Heart left ventricle (tissue), 16 donors: ENCODE measurements at regions not wholly inside any gene's neighbourhood (a gene's known extent, or its start where the extent isn't known, plus 50 kb on each side); places are given as distances from the start of the nearest gene placed in this dataset.

Experiments used
- ATAC-seq, 4 donors: fragments of 200-7000 bp; cut with Tn5 transposase; one replicate each; pipeline ENCODE4 v1.9.1; 2020 to 2022; ENCODE audit warnings: moderate library complexity in 4 of 4, mild to moderate bottlenecking in 3 of 4, moderate number of reproducible peaks in 1 of 4
- DNase-seq, 5 donors: peaks; one replicate each; pipeline ENCODE4 v3.0.0-alpha.2; 2020
- H3K27ac ChIP-seq, 12 donors: fragments of 200-600 bp; sonication (generic) in 4 of 12; one replicate each; pipeline versions ENCODE4 v1.5.0 to v1.8.0; 2016 to 2022; ENCODE audit warnings: mild to moderate bottlenecking in 2 of 12
- H3K27me3 ChIP-seq, 9 donors: fragments of 200-600 bp; sonication (generic) in 2 of 9; one replicate each; pipeline versions ENCODE4 v1.5.1 to v1.8.0; 2016 to 2022; ENCODE audit warnings: mild to moderate bottlenecking in 3 of 9
- H3K36me3 ChIP-seq, 9 donors: fragments of 200-600 bp; sonication (generic) in 2 of 9; one replicate each; pipeline versions ENCODE4 v1.5.0 to v1.8.0; 2018 to 2022; ENCODE audit warnings: mild to moderate bottlenecking in 2 of 9
- H3K4me1 ChIP-seq, 12 donors: fragments of 200-600 bp; sonication (generic) in 4 of 12; one replicate each; pipeline versions ENCODE4 v1.5.0 to v1.8.0; 2016 to 2022; ENCODE audit warnings: mild to moderate bottlenecking in 3 of 12
- H3K4me3 ChIP-seq, 12 donors: fragments of 200-600 bp; sonication (generic) in 4 of 12; one replicate each; pipeline versions ENCODE4 v1.5.0 to v1.8.0; 2017 to 2022; ENCODE audit warnings: mild to moderate bottlenecking in 9 of 12, moderate library complexity in 4 of 12
- H3K9me3 ChIP-seq, 12 donors: fragments of 200-600 bp; sonication (generic) in 4 of 12; one replicate each; pipeline versions ENCODE4 v1.5.0 to v1.8.0; 2016 to 2022; ENCODE audit warnings: mild to moderate bottlenecking in 1 of 12
- POLR2A ChIP-seq, 2 donors: fragments of 450-650 bp; IDR thresholded peaks; one replicate each; pipeline ENCODE4 v1.6.1; 2017; ENCODE audit warnings: antibody characterized with exemption in 2 of 2, mild to moderate bottlenecking in 2 of 2, moderate library complexity in 2 of 2
- WGBS, 4 donors: extraction: QIAGEN DNeasy Blood & Tissue Kit in 2 of 4; methylation state at CpG; one replicate each; pipeline versions ENCODE4 v1.1.5 to v1.1.7; 2013 to 2018; 5-methylcytosine and 5-hydroxymethylcytosine counted together
- intact Hi-C, 10 donors: fragments of 100-400 bp; cut with DNase I; formaldehyde crosslinking; loops; one replicate each; pipeline versions ENCODE4 v1.11.1 to v1.14.2; 2022
- TF ChIP-seq, protein P1 (sequence below), 12 donors: fragments of 200-600 bp; sonication (generic) in 4 of 12; IDR thresholded peaks; one replicate each; pipeline versions ENCODE4 v1.5.0 to v1.8.0; 2018 to 2022; ENCODE audit warnings: antibody characterized with exemption in 12 of 12, mild to moderate bottlenecking in 5 of 12
- donor health status: ischemic (EF 13 %, LVEDD 7.1; RV severe dilation, severe dysfunction).
- donor health status: healthy with polysubstance abuse.
- donor health status: DM: no; HTN: yes; CAD: no.
- donor health status: DM: no; HTN: no; CAD: no.
- donor health status: ischemic (EF 25% LVEDD 6.9; RV normal size, moderate dysfunction).
- donor health status: ischemic (EF 25% LVEDD 5.7; RV mildly dilated, moderate dysfunction).
- donor health status: healthy.
- donor health status: DM: yes; HTN: yes; CAD: no.
- donor health status: ischemic (EF 35%, LVEDD 5.7; RV mildly dilated, moderate dysfunction).
- donor health status: nonischemic (EF 11% LVEDD 7.7; RV severe dilation, severe dysfunction).
- donor health status: DM: yes; HTN: yes; CAD: no.
- donor health status: PGD.
- donor health status: ischemic (EF 29% LVEDD 5.4; RV normal size, mild dysfunction).
- donor health status: nonischemic (EF 23%, LVEDD 6.1; RV moderate dilation, normal function).

DNA sequence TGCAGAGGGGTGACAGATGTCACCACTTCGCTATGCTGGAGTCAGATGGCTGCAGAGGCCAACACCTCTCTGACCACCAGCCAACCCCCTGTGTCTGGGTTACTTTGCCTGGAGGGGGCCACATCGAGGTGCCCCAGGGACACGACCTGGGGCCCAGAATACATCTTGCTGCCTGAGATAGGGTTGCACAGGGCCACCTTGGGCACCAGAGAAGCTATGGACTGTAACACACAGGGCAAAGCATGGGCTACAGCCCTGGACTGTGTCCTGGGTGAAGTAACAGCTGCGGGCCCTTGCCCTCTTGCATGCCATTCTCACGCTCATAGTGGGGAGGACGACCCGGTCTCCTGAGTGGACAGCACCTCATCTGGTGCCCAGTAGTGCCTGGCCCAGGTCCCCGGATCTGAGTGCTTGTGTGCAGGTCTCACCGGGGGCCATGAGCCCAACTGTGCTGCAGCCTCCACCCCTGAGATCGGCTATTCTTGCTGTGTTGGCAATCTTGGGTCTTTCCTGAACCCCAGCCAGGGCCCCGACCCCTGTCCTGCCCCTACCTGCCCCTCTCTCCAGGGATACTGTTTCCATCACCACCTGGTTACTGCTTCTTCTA lies 115.2 kb upstream of the GDF10 start:
- H3K27me3 ChIP-seq: no peaks in the 10 kb centered on the region
- no peaks in the 10 kb centered on the region for H3K9me3 ChIP-seq
- H3K36me3 ChIP-seq: no peaks in the 10 kb centered on the region
- TF ChIP-seq, protein P1, sequence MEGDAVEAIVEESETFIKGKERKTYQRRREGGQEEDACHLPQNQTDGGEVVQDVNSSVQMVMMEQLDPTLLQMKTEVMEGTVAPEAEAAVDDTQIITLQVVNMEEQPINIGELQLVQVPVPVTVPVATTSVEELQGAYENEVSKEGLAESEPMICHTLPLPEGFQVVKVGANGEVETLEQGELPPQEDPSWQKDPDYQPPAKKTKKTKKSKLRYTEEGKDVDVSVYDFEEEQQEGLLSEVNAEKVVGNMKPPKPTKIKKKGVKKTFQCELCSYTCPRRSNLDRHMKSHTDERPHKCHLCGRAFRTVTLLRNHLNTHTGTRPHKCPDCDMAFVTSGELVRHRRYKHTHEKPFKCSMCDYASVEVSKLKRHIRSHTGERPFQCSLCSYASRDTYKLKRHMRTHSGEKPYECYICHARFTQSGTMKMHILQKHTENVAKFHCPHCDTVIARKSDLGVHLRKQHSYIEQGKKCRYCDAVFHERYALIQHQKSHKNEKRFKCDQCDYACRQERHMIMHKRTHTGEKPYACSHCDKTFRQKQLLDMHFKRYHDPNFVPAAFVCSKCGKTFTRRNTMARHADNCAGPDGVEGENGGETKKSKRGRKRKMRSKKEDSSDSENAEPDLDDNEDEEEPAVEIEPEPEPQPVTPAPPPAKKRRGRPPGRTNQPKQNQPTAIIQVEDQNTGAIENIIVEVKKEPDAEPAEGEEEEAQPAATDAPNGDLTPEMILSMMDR (IDR thresholded peaks at IDR 0.05): no peak
- TF ChIP-seq POLR2A (IDR thresholded peaks at IDR 0.05): no peak
- intact Hi-C loops: no loop called here
- H3K4me1 ChIP-seq: no peaks in the 10 kb centered on the region
- no peak for DNase-seq
- no peak overlapping the region for H3K4me3 ChIP-seq
- H3K27ac ChIP-seq: no peak overlapping the region
- WGBS, 4 donors: 83 to 89% (median 85%) methylated on average over 10 to 11 of the region's 11 CpGs
- no peak for ATAC-seq

DNA sequence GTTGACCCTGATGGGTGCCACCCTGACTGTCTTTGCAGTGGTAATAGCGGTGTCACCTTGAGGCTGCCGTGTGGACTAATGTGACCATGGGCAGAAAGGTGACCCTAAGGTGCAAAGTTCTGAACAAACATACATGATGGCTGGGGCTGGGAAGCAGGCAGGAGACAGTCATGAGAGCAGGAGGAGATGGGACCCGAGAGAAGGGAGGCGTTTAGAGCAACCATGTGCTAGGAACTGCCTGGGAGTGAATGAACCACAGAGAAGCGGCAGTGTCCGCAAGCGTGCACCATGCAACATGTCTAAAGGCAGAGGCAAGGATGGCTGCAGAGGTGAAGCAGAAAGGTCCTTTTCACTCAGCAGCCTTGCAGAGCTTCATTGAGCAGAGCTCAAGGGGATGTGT lies 113.1 kb upstream of the GDF10 start:
- no peaks in the 10 kb centered on the region for H3K9me3 ChIP-seq
- H3K27ac ChIP-seq: no peak overlapping the region
- no peaks in the 10 kb centered on the region for H3K27me3 ChIP-seq
- no peak for DNase-seq
- no peak for ATAC-seq
- no peaks in the 10 kb centered on the region for H3K36me3 ChIP-seq
- intact Hi-C loops: no loop called here
- H3K4me1 ChIP-seq: no peaks in the 10 kb centered on the region
- 89 to 96% (median 94%) methylated on average over 7 of the region's 7 CpGs for WGBS, 4 donors
- no peak overlapping the region for H3K4me3 ChIP-seq
- no peak for TF ChIP-seq POLR2A (IDR thresholded peaks at IDR 0.05)
- TF ChIP-seq, protein P1 (IDR thresholded peaks at IDR 0.05): no peak

DNA sequence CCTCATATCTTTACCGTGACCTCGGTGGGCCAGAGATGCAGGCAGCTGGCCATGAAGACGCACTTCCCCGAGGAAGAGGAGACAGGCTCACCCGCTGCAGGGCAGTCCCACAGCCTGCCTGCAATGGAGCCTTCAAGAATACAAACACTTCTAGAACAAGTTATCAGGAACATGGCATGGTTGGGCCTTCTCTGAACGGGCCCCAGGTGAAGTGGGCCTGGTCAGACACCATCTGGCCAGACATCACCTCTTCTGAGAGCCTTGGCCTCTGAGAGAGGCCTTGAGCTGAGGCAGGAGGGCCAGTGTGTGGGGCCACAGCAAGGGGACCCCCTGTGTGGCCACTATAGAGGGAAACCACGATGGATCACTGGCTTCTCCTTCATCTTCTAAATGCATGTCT lies 112.4 kb upstream of the GDF10 start:
- Histone ChIP-seq H3K4me1 (no peaks in the 10 kb centered on the region), H3K9me3 (no peaks in the 10 kb centered on the region), H3K27me3 (no peaks in the 10 kb centered on the region), H3K27ac (no peak overlapping the region), H3K36me3 (no peaks in the 10 kb centered on the region), H3K4me3 (no peak overlapping the region)
- intact Hi-C loops: no loop called here
- DNase-seq: no peak
- ATAC-seq: no peak
- 78 to 92% (median 87%) methylated on average over 5 to 7 of the region's 7 CpGs for WGBS, 4 donors
- no peak for TF ChIP-seq POLR2A (IDR thresholded peaks at IDR 0.05)
- TF ChIP-seq, protein P1 (IDR thresholded peaks at IDR 0.05): no peak

DNA sequence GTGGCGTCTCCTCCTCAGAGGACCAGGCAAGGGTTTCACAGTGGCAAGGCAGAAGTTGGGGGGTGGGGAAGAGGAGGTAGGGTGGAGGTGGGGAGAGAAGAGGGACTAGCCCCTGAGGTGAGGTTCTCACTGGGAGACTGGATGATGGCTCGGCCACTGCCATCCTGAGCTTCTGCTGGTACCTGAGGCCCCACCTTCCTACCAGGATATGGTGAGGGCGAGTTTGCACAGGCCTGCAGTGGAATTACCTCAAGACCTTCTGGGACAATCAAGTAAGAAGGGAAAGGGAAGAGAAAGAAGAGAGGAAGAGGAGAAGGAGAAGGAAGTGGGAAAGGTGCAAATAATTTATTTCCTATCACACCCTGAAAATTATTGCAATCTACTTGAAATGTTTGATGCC lies 111.8 kb upstream of the GDF10 start:
- Histone ChIP-seq H3K27me3 (no peaks in the 10 kb centered on the region), H3K4me1 (no peaks in the 10 kb centered on the region), H3K9me3 (no peaks in the 10 kb centered on the region), H3K27ac (no peak overlapping the region), H3K4me3 (no peak overlapping the region), H3K36me3 (no peaks in the 10 kb centered on the region)
- WGBS, 4 donors: 84 to 85% (median 84%) methylated on average over 3 of the region's 3 CpGs
- ATAC-seq (no peak), DNase-seq (no peak)
- TF ChIP-seq, protein P1 (IDR thresholded peaks at IDR 0.05): no peak
- TF ChIP-seq POLR2A (IDR thresholded peaks at IDR 0.05): no peak
- intact Hi-C loops: no loop called here
